WTC11 (cell line): ENCODE measurements at regions not wholly inside any gene's neighbourhood (a gene's known extent, or its start where the extent isn't known, plus 50 kb on each side); places are given as distances from the start of the nearest gene placed in this dataset.

Experiments used
- ATAC-seq: fragments of 200-7000 bp; cut with Tn5 transposase; 2 replicates; pipeline ENCODE4 v1.10.0; 2021; ENCODE audit warnings: mild to moderate bottlenecking, moderate library complexity
- CTCF ChIA-PET: fragments of 300-600 bp; sonication (Branson Sonifier 250); formaldehyde crosslinking; loops from one replicate; lab custom pipeline; 2021; ENCODE audit warnings: antibody characterized with exemption; lab: Charles Lee
- POLR2A ChIA-PET: fragments of 350-600 bp; sonication (Branson Sonifier 250); formaldehyde crosslinking; loops from one replicate; lab custom pipeline; 2021; ENCODE audit warnings: antibody characterized with exemption; lab: Charles Lee
- DNase-seq: peaks from one replicate; pipeline ENCODE4 v3.0.0; 2021; ENCODE audit warnings: low spot score
- H3K27ac Mint-ChIP-seq: 2 replicates; pipeline ENCODE4 v1.8.0; 2021; ENCODE audit warnings: mixed read lengths
- H3K27me3 Mint-ChIP-seq: 2 replicates; pipeline ENCODE4 v1.8.0; 2021; ENCODE audit warnings: low read depth, mild to moderate bottlenecking, moderate library complexity, mixed read lengths
- H3K36me3 Mint-ChIP-seq: 2 replicates; pipeline ENCODE4 v1.8.0; 2021; ENCODE audit warnings: mixed read lengths
- H3K4me1 Mint-ChIP-seq: 2 replicates; pipeline ENCODE4 v1.8.0; 2022; ENCODE audit warnings: mixed read lengths
- H3K4me3 Mint-ChIP-seq: 2 replicates; pipeline ENCODE4 v1.8.0; 2021; ENCODE audit warnings: mild to moderate bottlenecking, moderate library complexity, mixed read lengths
- H3K9me3 Mint-ChIP-seq: 2 replicates; pipeline ENCODE4 v1.8.0; 2021; ENCODE audit warnings: mixed read lengths
- ATF3 ChIP-seq: sonication (generic); formaldehyde crosslinking; conservative IDR thresholded peaks from 2 replicates; pipeline ENCODE4 v1.8.1; 2022; ENCODE audit warnings: mild to moderate bottlenecking, missing genetic modification reagents
- CDX4 ChIP-seq: fragments of 250-450 bp; sonication (Bioruptor Pico); IDR thresholded peaks from 2 replicates; pipeline ENCODE4 v1.9.0; 2021; ENCODE audit warnings: moderate library complexity, mild to moderate bottlenecking, inconsistent platforms, borderline replicate concordance
- FOXJ3 ChIP-seq: sonication (generic); formaldehyde crosslinking; IDR thresholded peaks from 2 replicates; pipeline ENCODE4 v1.9.0; 2021; ENCODE audit warnings: missing genetic modification reagents, mild to moderate bottlenecking, borderline replicate concordance
- GABPB1 ChIP-seq: sonication (generic); formaldehyde crosslinking; IDR thresholded peaks from 2 replicates; pipeline ENCODE4 v1.8.1; 2023; ENCODE audit warnings: mild to moderate bottlenecking, missing genetic modification reagents
- IRF1 ChIP-seq: sonication (generic); formaldehyde crosslinking; IDR thresholded peaks from 2 replicates; pipeline ENCODE4 v1.8.0; 2023; ENCODE audit warnings: missing genetic modification reagents
- JAZF1 ChIP-seq: fragments of 250-450 bp; sonication (Bioruptor Pico); IDR thresholded peaks from 2 replicates; pipeline ENCODE4 v1.9.0; 2021; ENCODE audit warnings: moderate library complexity, mild to moderate bottlenecking, inconsistent platforms
- NR1H2 ChIP-seq: sonication (generic); formaldehyde crosslinking; IDR thresholded peaks from 2 replicates; pipeline ENCODE4 v1.9.0; 2021; ENCODE audit warnings: mild to moderate bottlenecking, moderate library complexity, missing genetic modification reagents
- OVOL2 ChIP-seq: fragments of 250-450 bp; sonication (Bioruptor Pico); IDR thresholded peaks from 2 replicates; pipeline ENCODE4 v1.9.0; 2021; ENCODE audit warnings: mild to moderate bottlenecking, borderline replicate concordance
- PRDM15 ChIP-seq: sonication (generic); formaldehyde crosslinking; IDR thresholded peaks from 2 replicates; pipeline ENCODE4 v1.8.0; 2022; ENCODE audit warnings: missing genetic modification reagents
- PRRX2 ChIP-seq: fragments of 250-450 bp; sonication (Bioruptor Pico); IDR thresholded peaks from 2 replicates; pipeline ENCODE4 v1.8.0; 2021; ENCODE audit warnings: mild to moderate bottlenecking
- TEAD4 ChIP-seq: sonication (generic); formaldehyde crosslinking; IDR thresholded peaks from 2 replicates; pipeline ENCODE4 v1.8.0; 2022; ENCODE audit warnings: mild to moderate bottlenecking, missing genetic modification reagents
- USF2 ChIP-seq: sonication (generic); formaldehyde crosslinking; IDR thresholded peaks from 2 replicates; pipeline ENCODE4 v1.8.1; 2023; ENCODE audit warnings: mild to moderate bottlenecking, missing genetic modification reagents, moderate library complexity
- ZNF232 ChIP-seq: sonication (generic); formaldehyde crosslinking; IDR thresholded peaks from 2 replicates; pipeline ENCODE4 v1.8.0; 2022; ENCODE audit warnings: mild to moderate bottlenecking, missing genetic modification reagents
- ZNF263 ChIP-seq: sonication (generic); formaldehyde crosslinking; IDR thresholded peaks from 2 replicates; pipeline ENCODE4 v1.8.1; 2022; ENCODE audit warnings: low read depth, mild to moderate bottlenecking, moderate library complexity, missing genetic modification reagents
- ZNF281 ChIP-seq: sonication (generic); formaldehyde crosslinking; IDR thresholded peaks from 2 replicates; pipeline ENCODE4 v1.8.0; 2023; ENCODE audit warnings: mild to moderate bottlenecking, missing genetic modification reagents
- ZNF416 ChIP-seq: fragments of 250-450 bp; sonication (Bioruptor Pico); IDR thresholded peaks from 2 replicates; pipeline ENCODE4 v1.9.0; 2021; ENCODE audit warnings: mild to moderate bottlenecking, inconsistent platforms
- ZNF532 ChIP-seq: fragments of 250-450 bp; sonication (Bioruptor Pico); IDR thresholded peaks from 2 replicates; pipeline ENCODE4 v1.9.0; 2021; ENCODE audit warnings: mild to moderate bottlenecking, borderline replicate concordance

GRCh38 chr7:125530553-125530952 lies 600.9 kb upstream of the POT1 start (continued):
- no peak for TF ChIP-seq USF2 (CRISPR knock-in tag)
- TF ChIP-seq ZNF263 (CRISPR knock-in tag) = no peak
- TF ChIP-seq TEAD4 = no peak
- no peak for TF ChIP-seq PRDM15 (CRISPR knock-in tag)
- TF ChIP-seq ZNF281 = no peak
- no peak for TF ChIP-seq CDX4 (CRISPR knock-in tag)
- no peak for TF ChIP-seq PRRX2 (CRISPR knock-in tag)

GRCh38 chr7:125529249-125529648 lies 599.6 kb upstream of the POT1 start:
- Mint-ChIP-seq H3K27ac (no peak overlapping the region), H3K4me3 (no peak overlapping the region), H3K4me1 (no peaks in the 10 kb centered on the region), H3K9me3 (peaks cover 14% of the 10 kb centered on the region), H3K27me3 (no peaks in the 10 kb centered on the region), H3K36me3 (no peaks in the 10 kb centered on the region)
- ATAC-seq = no peak
- no peak for DNase-seq
- CTCF ChIA-PET = no interaction called here
- POLR2A ChIA-PET = no interaction called here
- TF ChIP-seq FOXJ3 (CRISPR knock-in tag) = no peak
- no peak for TF ChIP-seq NR1H2
- no peak for TF ChIP-seq IRF1 (CRISPR knock-in tag)
- no peak for TF ChIP-seq JAZF1
- no peak for TF ChIP-seq PRDM15 (CRISPR knock-in tag)
- no peak for TF ChIP-seq ZNF416 (CRISPR knock-in tag)
- no peak for TF ChIP-seq ZNF232
- no peak for TF ChIP-seq GABPB1 (CRISPR knock-in tag)
- TF ChIP-seq ATF3 (CRISPR knock-in tag) = no peak
- no peak for TF ChIP-seq OVOL2 (CRISPR knock-in tag)
- no peak for TF ChIP-seq ZNF532
